Activated effector memory CD4-positive, alpha-beta T cell treated with Interleukin-2 at 50 U/mL for 16 hours (primary cell): ENCODE measurements at regions not wholly inside any gene's neighbourhood (a gene's known extent, or its start where the extent isn't known, plus 50 kb on each side); places are given as distances from the start of the nearest gene placed in this dataset.

Experiments used
- DNase-seq: peaks from one replicate; pipeline ENCODE4 v3.0.0-alpha.2; 2020

- no peak for DNase-seq
Observed at GRCh38 chr17:74151551-74152315, 51.7 kb upstream of the RPL38 start.

- no peak for DNase-seq
Observed at GRCh38 chr17:74152591-74153455, 50.7 kb upstream of the RPL38 start.

- no peak for DNase-seq
Observed at GRCh38 chr17:74153456-74153810, 50.0 kb upstream of the RPL38 start.
